HFF-Myc (cell line): ENCODE measurements at regions not wholly inside any gene's neighbourhood (a gene's known extent, or its start where the extent isn't known, plus 50 kb on each side); places are given as distances from the start of the nearest gene placed in this dataset.

ENCODE experiments used
- DNase-seq: peaks from one replicate; pipeline ENCODE4 v3.0.0-alpha.2; 2011; ENCODE audit warnings: low read depth; ENCODE audit errors: extremely low read depth
- H3K4me3 ChIP-seq: replicated peaks from 2 replicates; pipeline ENCODE4 v1.5.1; 2011; ENCODE audit warnings: low read depth, mild to moderate bottlenecking, control low read depth, low read length
- TF ChIP-seq, protein P1 (sequence below): IDR thresholded peaks from 2 replicates; pipeline ENCODE4 v1.5.1; 2012; ENCODE audit warnings: mild to moderate bottlenecking, low read depth, low read length, control low read depth; ENCODE audit errors: missing control alignments

DNA sequence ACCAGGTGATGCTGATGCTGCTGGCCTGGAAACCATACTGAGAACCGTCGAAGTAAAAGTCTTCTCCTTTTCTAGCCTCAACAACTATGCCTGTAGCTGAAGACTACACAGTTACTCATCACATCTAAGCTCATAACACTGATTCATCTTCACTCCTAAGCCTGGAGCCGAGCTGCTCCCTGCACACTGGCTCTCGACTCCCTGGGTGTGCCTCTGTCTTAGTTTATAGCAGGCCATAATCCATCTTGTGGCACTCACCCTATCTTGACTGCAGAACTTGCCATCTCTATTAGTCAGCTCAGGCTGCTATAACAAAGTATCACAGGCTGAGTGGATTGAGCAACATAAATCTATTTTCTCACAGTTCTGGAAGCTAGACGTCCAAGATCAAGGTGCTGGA, 191.0 kb downstream of the UNC5CL start:
- H3K4me3 ChIP-seq, result no peak overlapping the region
- DNase-seq, result no peak
- TF ChIP-seq, protein P1, sequence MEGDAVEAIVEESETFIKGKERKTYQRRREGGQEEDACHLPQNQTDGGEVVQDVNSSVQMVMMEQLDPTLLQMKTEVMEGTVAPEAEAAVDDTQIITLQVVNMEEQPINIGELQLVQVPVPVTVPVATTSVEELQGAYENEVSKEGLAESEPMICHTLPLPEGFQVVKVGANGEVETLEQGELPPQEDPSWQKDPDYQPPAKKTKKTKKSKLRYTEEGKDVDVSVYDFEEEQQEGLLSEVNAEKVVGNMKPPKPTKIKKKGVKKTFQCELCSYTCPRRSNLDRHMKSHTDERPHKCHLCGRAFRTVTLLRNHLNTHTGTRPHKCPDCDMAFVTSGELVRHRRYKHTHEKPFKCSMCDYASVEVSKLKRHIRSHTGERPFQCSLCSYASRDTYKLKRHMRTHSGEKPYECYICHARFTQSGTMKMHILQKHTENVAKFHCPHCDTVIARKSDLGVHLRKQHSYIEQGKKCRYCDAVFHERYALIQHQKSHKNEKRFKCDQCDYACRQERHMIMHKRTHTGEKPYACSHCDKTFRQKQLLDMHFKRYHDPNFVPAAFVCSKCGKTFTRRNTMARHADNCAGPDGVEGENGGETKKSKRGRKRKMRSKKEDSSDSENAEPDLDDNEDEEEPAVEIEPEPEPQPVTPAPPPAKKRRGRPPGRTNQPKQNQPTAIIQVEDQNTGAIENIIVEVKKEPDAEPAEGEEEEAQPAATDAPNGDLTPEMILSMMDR, result no peak

DNA sequence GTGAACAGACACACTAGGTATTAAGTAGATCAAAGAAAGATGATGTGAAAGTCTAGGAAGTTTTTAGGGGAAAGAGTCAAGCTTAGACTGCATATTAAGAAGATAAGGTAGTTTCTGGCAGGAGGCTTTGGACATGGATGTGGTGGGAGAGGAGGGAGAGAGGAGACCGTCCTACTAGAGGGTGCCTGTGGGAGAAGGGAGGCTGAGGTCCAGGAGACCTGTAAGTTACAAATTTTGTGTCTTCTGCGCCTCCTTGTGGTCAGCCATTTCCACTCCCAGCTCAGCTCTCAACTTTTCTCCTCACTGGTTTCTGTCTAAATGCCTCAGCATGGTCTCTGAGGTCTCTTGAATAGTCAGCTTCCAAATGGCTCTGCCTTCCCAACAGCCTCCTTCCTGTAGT, 193.5 kb downstream of the UNC5CL start:
- DNase-seq, result no peak
- no peak overlapping the region for H3K4me3 ChIP-seq
- TF ChIP-seq, protein P1, result peak; percentile 52

DNA sequence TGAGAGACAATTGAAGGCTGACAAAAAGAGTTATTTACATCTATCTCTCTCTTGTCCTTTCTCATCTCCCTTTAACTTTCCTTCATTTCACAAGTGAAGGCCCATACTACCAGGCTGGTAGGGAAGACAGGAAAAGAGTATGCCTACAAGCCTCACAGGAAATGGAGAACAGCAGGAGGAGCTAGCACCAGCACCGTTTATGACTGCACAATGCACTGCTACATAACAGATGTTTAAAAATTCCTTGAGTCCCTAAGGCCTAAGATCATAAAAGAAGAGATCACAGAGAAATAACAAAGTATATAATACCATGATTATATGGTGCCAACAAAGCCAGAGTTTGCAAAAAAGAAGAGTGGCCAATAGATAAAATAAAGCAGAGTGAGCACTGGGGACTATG, 194.8 kb downstream of the UNC5CL start:
- H3K4me3 ChIP-seq, result no peak overlapping the region
- TF ChIP-seq, protein P1, result no peak
- DNase-seq, result no peak

DNA sequence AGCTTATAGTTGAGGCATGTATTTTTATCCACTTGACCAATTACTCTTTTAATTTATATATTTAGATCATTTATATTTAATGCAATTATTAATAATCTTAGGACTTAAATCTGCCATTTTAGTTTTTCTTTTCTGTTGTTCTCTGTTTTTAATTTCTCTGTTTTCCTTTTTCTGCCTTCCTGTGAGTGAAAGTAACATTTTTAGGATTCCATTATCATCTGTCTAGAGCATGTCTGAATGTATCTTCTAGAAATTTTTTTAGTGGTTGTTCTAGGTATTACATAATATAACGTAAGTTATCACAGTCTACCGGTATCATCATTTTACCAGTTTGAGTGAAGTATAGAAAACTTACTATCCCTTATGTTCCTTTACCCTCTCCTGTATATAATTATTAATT, 197.3 kb downstream of the UNC5CL start:
- DNase-seq, result no peak
- TF ChIP-seq, protein P1, result no peak
- no peak overlapping the region for H3K4me3 ChIP-seq

DNA sequence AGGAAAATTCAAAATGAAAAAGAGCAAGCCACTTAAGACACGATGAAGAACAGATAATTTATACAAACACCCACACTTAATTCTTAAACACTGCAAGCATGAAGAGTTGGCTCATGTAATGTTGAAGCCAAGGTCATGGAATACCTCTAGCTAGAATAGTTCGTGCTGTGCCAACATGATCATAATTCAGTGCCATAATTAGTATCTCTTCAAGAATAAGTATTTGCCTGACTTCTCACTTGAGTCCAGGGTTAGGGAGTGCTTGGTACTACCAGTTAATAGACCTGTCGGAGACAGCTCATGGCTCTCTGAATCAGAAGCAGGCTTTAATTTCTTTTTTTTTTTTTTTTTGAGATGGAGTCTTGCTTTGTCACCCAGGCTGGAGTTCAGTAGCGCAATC, 206.3 kb downstream of the UNC5CL start:
- H3K4me3 ChIP-seq, result no peak overlapping the region
- DNase-seq, result no peak
- TF ChIP-seq, protein P1, result no peak

DNA sequence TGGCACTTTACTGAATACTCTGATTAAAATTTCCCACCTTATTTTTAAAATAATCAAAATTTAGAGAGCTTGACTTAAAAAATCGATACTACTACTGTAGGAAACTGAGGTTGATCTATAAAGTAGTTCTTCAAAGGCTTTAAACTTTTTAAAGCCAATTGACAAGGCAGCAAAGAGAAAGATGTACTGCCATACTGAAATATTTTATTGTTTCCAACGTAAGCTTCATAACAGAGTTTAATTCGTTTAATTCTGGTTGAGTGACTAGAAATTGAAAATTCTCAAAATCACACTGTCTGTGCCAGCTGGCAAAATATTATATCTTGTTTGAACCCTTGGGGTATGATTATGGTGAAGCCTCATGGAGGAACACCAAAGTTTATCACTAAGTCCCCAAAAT, 207.6 kb downstream of the UNC5CL start:
- DNase-seq, result no peak
- TF ChIP-seq, protein P1, result no peak
- no peak overlapping the region for H3K4me3 ChIP-seq

DNA sequence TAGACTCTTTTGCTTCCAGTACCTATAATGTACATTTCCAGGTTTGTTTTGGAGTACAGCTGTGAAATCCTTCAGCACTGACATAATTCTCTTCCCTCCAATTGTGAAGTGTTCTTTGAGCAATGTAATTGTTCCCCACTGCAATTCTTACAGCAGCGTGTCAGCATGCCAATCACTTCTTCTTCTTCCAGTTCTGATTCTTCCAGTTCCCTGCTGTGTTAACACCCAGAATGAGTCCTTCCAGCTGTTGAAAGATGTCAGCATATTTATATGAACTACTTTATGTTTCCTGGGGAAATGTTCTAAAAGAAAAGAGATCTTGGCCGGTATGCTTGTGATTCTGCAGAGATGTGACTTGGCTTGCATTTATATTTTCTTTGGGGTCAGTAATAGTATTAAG, 213.9 kb downstream of the UNC5CL start:
- DNase-seq, result no peak
- H3K4me3 ChIP-seq, result no peak overlapping the region
- TF ChIP-seq, protein P1, result no peak
